Vagina (tissue), 2 donors: ENCODE measurements at regions not wholly inside any gene's neighbourhood (a gene's known extent, or its start where the extent isn't known, plus 50 kb on each side); places are given as distances from the start of the nearest gene placed in this dataset.

ENCODE experiments used
- CTCF ChIP-seq, 3 experiments: fragments of 450-650 bp in 2 of 3; fragments of 200-600 bp in 1 of 3; sonication (generic) in 1 of 3; IDR thresholded peaks; one replicate each; pipeline ENCODE4 v1.5.1; 2017 to 2019; ENCODE audit warnings: antibody characterized with exemption in 3 of 3, mild to moderate bottlenecking in 2 of 3, moderate library complexity in 2 of 3
- POLR2A ChIP-seq, 2 donors: fragments of 450-650 bp; IDR thresholded peaks; one replicate each; pipeline ENCODE4 v1.6.1; 2017; ENCODE audit warnings: antibody characterized with exemption in 2 of 2, mild to moderate bottlenecking in 2 of 2, moderate library complexity in 2 of 2
- POLR2AphosphoS5 ChIP-seq, 2 donors: sonication (generic); formaldehyde crosslinking; IDR thresholded peaks; one replicate each; pipeline ENCODE4 v1.9.0; 2017; ENCODE audit warnings: antibody characterized with exemption in 2 of 2, mild to moderate bottlenecking in 2 of 2, low read depth in 1 of 2; ENCODE audit not compliant: insufficient read depth in 1 of 2

- TF ChIP-seq CTCF (IDR thresholded peaks at IDR 0.05) (no peak), POLR2A (IDR thresholded peaks at IDR 0.05) (no peak), POLR2AphosphoS5 (IDR thresholded peaks at IDR 0.05; ENCODE audit: insufficient read depth in 1 of 2, low read depth in 1 of 2) (no peak)
Measured at GRCh38 chr16:29230671-29231096, 175.8 kb downstream of the NPIPB11 start.
